Activated naive CD8-positive, alpha-beta T cell treated with anti-CD3 and anti-CD28 coated beads for 36 hours (primary cell): ENCODE measurements at regions not wholly inside any gene's neighbourhood (a gene's known extent, or its start where the extent isn't known, plus 50 kb on each side); places are given as distances from the start of the nearest gene placed in this dataset.
A peak's percentile ranks its signal among the peaks of the same experiment; 100 is the strongest.

Experiments
- DNase-seq: peaks from one replicate; pipeline ENCODE4 v3.0.0; 2021
- H3K27ac Mint-ChIP-seq: one replicate; pipeline ENCODE4 v1.8.0; 2022; ENCODE audit warnings: mild to moderate bottlenecking, moderate library complexity, mixed read lengths
- H3K27me3 Mint-ChIP-seq: one replicate; pipeline ENCODE4 v1.8.0; 2022; ENCODE audit warnings: mild to moderate bottlenecking, mixed read lengths
- H3K36me3 Mint-ChIP-seq: one replicate; pipeline ENCODE4 v1.8.0; 2021; ENCODE audit warnings: mild to moderate bottlenecking, mixed read lengths
- H3K4me1 Mint-ChIP-seq: one replicate; pipeline ENCODE4 v1.8.0; 2021; ENCODE audit warnings: mixed read lengths
- H3K4me3 Mint-ChIP-seq: one replicate; pipeline ENCODE4 v1.8.0; 2022; ENCODE audit warnings: mild to moderate bottlenecking, moderate library complexity, mixed read lengths
- H3K9me3 Mint-ChIP-seq: one replicate; pipeline ENCODE4 v1.8.0; 2022; ENCODE audit warnings: mixed read lengths

- no peak overlapping the region for H3K4me3 Mint-ChIP-seq
- peaks cover 12% of the 10 kb centered on the region for H3K4me1 Mint-ChIP-seq
- H3K27me3 Mint-ChIP-seq: peaks cover 46% of the 10 kb centered on the region
- no peaks in the 10 kb centered on the region for H3K36me3 Mint-ChIP-seq
- no peak overlapping the region for H3K27ac Mint-ChIP-seq
- H3K9me3 Mint-ChIP-seq: no peaks in the 10 kb centered on the region
- DNase-seq: no peak
These were observed 73.4 kb downstream of the KLHDC7A start for GRCh38 chr1:18554099-18554498.

DNA sequence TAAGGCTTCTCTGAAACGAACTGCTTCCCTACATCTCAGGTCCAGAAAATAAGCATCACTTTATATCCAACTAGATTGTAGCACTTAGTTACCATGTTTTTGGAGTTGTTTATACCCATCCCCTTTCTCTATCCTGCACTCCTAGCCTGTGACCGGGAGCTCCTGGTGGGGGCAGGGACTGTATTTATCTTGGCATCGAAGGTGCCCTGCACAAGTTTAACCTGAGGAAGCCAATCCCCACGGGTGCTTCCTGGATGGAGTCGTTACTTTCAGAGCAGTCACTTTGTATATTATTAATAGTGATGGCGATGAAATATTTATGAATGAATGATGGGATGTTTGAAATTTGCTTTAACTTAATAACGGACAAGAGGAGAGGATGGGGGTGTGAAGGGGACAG lies 73.9 kb downstream of the KLHDC7A start:
- H3K27me3 Mint-ChIP-seq: peaks cover 51% of the 10 kb centered on the region
- no peak overlapping the region for H3K27ac Mint-ChIP-seq
- H3K4me1 Mint-ChIP-seq: peaks cover 12% of the 10 kb centered on the region

GRCh38 chr1:18555036-18555435 lies 74.3 kb downstream of the KLHDC7A start:
- Mint-ChIP-seq H3K4me3 (no peak overlapping the region), H3K27ac (no peak overlapping the region), H3K4me1 (peaks cover 12% of the 10 kb centered on the region), H3K9me3 (no peaks in the 10 kb centered on the region), H3K27me3 (peaks cover 55% of the 10 kb centered on the region), H3K36me3 (no peaks in the 10 kb centered on the region)
- DNase-seq: no peak

More for the DNA sequence above, 73.9 kb downstream of the KLHDC7A start:
- no peak for DNase-seq
- H3K9me3 Mint-ChIP-seq: no peaks in the 10 kb centered on the region
- H3K36me3 Mint-ChIP-seq: no peaks in the 10 kb centered on the region
- no peak overlapping the region for H3K4me3 Mint-ChIP-seq

- Mint-ChIP-seq H3K4me3 (no peak overlapping the region), H3K27ac (no peak overlapping the region), H3K9me3 (no peaks in the 10 kb centered on the region), H3K4me1 (peaks cover 12% of the 10 kb centered on the region), H3K36me3 (no peaks in the 10 kb centered on the region), H3K27me3 (peaks cover 68% of the 10 kb centered on the region)
- DNase-seq: no peak
These were observed 74.3 kb upstream of the PAX7 start for GRCh38 chr1:18556364-18556763.

- Mint-ChIP-seq H3K9me3 (no peaks in the 10 kb centered on the region), H3K27ac (no peak overlapping the region), H3K27me3 (peaks cover 75% of the 10 kb centered on the region), H3K4me3 (peak overlapping the region; percentile 27), H3K36me3 (no peaks in the 10 kb centered on the region), H3K4me1 (peaks cover 12% of the 10 kb centered on the region)
- peak; percentile 31 for DNase-seq
These were observed 72.8 kb upstream of the PAX7 start for GRCh38 chr1:18557621-18558465.

DNA sequence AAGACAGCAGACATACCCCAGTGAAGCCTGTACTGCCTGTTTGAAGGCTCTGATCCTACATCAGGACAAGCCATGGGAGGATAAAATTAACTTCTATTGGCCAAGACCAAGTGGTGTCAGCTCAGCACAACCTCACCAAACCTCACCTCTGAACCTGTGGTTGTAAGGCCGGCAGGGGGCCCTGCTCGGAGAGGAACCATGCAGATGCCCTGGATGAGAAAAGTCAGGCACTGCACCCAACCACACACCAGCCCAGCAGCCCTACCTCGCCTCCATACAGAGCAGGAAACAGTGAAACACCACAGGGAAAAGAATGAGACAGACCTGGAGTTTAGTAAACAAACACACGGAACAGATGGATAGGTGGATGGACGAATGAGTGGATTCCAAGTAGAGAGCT lies 70.0 kb upstream of the PAX7 start:
- peaks cover 75% of the 10 kb centered on the region for H3K27me3 Mint-ChIP-seq

GRCh38 chr1:18561967-18562366 lies 68.7 kb upstream of the PAX7 start:
- no peak for DNase-seq
- H3K4me1 Mint-ChIP-seq: peaks cover 12% of the 10 kb centered on the region
- no peak overlapping the region for H3K27ac Mint-ChIP-seq
- H3K4me3 Mint-ChIP-seq: no peak overlapping the region
- H3K9me3 Mint-ChIP-seq: no peaks in the 10 kb centered on the region
- H3K27me3 Mint-ChIP-seq: peaks cover 71% of the 10 kb centered on the region
- no peaks in the 10 kb centered on the region for H3K36me3 Mint-ChIP-seq

More for the DNA sequence above, 70.0 kb upstream of the PAX7 start:
- H3K36me3 Mint-ChIP-seq: no peaks in the 10 kb centered on the region
- H3K9me3 Mint-ChIP-seq: no peaks in the 10 kb centered on the region
- H3K4me3 Mint-ChIP-seq: no peak overlapping the region
- peaks cover 12% of the 10 kb centered on the region for H3K4me1 Mint-ChIP-seq
- DNase-seq: no peak
- no peak overlapping the region for H3K27ac Mint-ChIP-seq

DNA sequence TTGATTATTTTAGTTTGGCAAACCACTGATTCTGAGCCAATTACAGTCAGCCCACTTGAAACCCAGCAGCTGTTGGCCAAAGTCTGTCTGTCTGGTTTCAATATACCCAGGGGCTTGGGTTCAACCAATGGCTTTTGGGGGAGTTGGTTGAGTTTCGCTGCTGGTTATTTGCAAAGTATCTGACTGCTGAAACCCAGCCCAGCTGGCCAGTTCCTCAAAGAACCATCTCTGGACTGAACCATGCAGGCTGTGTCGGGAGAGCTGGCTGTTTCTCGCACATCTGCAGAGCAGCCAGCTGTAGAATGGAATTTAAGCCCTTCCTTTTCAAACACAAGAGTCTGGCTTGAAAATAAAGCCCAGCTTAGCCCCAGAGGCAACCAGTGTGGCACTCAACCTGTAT lies 66.0 kb upstream of the PAX7 start:
- Mint-ChIP-seq H3K4me1 (no peaks in the 10 kb centered on the region), H3K27me3 (peaks cover 53% of the 10 kb centered on the region), H3K9me3 (no peaks in the 10 kb centered on the region), H3K27ac (no peak overlapping the region), H3K36me3 (no peaks in the 10 kb centered on the region), H3K4me3 (no peak overlapping the region)
- no peak for DNase-seq

DNA sequence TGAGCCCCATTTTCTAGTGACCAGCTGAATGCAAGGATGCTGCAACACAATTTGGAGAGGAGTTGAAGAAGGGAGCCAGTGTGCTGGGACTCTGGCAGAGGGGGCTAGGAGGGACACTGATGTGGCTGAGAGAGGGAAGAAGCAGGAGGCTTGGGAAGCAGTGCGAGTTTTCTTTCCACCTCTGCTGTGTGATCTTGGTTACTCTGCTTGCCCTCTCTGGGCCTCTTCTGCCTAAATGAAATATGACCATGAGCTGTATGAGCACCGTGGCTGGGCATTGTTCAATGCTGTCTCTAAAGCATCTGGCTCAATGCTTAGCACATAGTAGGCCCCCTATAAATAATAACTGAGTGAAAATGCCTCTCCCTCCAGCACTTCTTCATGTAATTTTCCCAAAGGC lies 65.3 kb upstream of the PAX7 start:
- H3K27me3 Mint-ChIP-seq: peaks cover 47% of the 10 kb centered on the region
- H3K27ac Mint-ChIP-seq: no peak overlapping the region
- H3K9me3 Mint-ChIP-seq: no peaks in the 10 kb centered on the region

DNA sequence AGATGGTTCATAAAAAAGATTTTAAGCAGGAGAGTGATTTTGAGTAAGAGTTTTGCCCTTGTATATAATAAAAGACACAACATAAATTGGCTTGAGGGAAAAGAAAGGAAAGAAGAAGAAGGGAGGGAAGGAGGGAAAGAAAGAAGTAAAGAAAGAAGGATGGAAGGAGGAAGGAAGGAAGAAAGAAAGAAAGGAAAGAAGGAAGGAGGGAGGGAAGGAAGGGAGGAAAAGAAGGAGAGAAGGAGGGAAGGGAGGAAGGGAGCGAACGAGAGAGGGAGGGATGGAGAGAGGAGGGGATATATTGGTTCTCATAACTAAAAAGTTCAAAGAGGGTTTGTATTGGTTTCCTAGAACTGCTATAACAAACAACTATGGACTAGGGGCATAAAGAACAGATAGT lies 62.2 kb upstream of the PAX7 start:
- H3K27me3 Mint-ChIP-seq: peaks cover 24% of the 10 kb centered on the region
- no peaks in the 10 kb centered on the region for H3K4me1 Mint-ChIP-seq
- H3K4me3 Mint-ChIP-seq: no peak overlapping the region
- H3K9me3 Mint-ChIP-seq: no peaks in the 10 kb centered on the region
- H3K36me3 Mint-ChIP-seq: no peaks in the 10 kb centered on the region
- no peak for DNase-seq
- no peak overlapping the region for H3K27ac Mint-ChIP-seq

More for the DNA sequence above, 65.3 kb upstream of the PAX7 start:
- no peaks in the 10 kb centered on the region for H3K4me1 Mint-ChIP-seq
- no peak overlapping the region for H3K4me3 Mint-ChIP-seq
- DNase-seq: no peak
- no peaks in the 10 kb centered on the region for H3K36me3 Mint-ChIP-seq

DNA sequence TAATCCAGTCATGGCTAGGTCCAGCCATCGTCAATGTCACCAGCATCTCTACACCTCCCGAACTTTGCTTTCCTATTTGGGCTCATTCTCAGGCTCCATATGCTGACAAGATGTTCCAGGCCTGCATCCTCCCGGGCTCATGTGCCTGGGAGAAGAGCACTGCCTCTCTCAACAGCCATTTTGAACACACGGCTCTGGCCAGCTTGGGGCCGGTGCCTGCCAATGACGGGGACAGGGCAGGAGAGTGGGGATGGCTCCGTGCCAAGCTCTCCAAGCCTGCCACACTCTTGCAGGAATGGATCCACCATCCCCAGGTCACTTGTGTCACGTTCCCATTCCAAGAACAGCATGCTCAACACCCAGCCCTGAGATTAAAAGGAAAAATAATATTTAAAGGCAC lies 61.4 kb upstream of the PAX7 start:
- Mint-ChIP-seq H3K4me1 (no peaks in the 10 kb centered on the region), H3K36me3 (no peaks in the 10 kb centered on the region), H3K27ac (no peak overlapping the region), H3K27me3 (peaks cover 19% of the 10 kb centered on the region), H3K4me3 (no peak overlapping the region), H3K9me3 (no peaks in the 10 kb centered on the region)
- DNase-seq: no peak

DNA sequence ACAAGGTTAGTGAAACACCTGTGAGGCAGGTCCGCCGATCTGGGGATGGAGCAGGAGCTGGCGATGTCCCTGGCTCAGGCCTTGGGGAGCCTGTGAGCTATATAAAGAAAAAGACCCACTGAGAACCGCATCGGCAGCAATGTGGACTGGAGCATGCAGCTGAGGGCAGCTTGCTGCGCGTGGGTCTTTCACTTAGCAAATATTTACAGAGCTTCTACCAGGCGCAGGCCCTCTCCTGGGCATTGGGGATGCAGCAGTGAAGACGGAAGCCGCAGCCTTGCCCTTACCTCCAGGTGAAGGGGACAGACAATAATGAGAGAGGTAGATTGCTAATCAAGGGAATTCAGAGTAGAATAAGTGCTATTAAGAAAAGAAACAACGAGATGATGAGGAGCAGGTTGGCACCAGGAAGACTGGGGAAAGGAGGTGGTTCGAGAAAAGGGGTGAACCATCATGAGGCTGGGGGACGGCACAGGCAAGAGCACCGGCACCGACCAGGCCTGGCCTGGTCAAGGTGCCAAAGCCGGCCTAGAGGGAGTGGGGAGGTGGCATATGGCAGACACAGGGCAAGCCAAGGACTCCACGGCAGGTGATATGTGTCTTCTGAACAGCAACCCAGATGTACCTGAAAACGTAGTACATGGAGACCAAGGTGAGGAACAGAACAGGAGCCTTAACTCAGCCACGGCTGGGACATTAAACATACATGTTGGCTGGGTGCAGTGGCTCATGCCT lies 60.7 kb upstream of the PAX7 start:
- H3K4me1 Mint-ChIP-seq: no peaks in the 10 kb centered on the region
- H3K9me3 Mint-ChIP-seq: no peaks in the 10 kb centered on the region
- H3K4me3 Mint-ChIP-seq: no peak overlapping the region
- no peak overlapping the region for H3K27ac Mint-ChIP-seq
- H3K27me3 Mint-ChIP-seq: peaks cover 19% of the 10 kb centered on the region
- no peak for DNase-seq
- no peaks in the 10 kb centered on the region for H3K36me3 Mint-ChIP-seq

- H3K4me1 Mint-ChIP-seq: no peaks in the 10 kb centered on the region
- no peaks in the 10 kb centered on the region for H3K36me3 Mint-ChIP-seq
- no peak for DNase-seq
- H3K27me3 Mint-ChIP-seq: peaks cover 10% of the 10 kb centered on the region
- H3K27ac Mint-ChIP-seq: no peak overlapping the region
- no peak overlapping the region for H3K4me3 Mint-ChIP-seq
- H3K9me3 Mint-ChIP-seq: no peaks in the 10 kb centered on the region
These were observed 59.4 kb upstream of the PAX7 start for GRCh38 chr1:18571275-18571674.

DNA sequence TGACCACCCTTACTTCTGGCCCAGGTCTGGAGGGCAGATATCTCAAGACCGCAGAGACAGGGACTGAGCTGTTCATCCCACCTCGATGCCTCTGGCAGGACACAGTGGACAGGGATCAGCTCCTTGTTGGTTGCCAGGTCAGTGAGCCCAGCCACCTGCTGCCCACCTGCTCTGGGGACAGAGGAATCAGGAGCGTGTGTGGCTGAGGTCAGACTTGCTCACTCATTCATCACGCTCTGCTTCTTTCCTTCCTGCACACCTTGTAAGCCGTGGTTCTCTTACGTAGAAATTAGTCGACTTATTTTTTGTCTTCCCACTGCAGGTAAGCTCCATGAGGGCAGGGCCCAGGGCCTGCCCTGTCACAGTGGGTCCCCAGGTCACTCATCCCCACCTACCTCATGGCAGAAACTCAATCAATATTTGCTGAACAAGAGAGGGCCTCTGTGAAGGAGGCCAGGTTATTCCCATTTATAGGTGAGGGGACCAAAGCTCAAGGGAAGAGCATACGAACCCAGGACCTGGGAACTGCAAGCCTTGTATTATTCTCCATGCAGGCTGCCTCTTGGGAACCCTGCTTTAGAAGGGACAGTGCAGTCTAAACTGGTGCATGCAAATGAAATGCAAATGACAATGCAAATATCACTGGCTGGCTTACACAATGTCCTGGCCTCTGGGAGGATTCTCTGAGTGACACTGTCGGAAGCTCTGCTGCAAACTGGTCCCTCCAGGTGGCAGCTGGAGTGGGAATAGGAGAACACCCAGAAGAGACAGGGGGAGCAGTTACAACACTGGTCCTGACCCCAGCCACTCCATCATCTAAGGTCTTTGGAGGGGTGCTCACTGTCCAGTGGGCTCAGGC lies 58.4 kb upstream of the PAX7 start:
- Mint-ChIP-seq H3K36me3 (no peaks in the 10 kb centered on the region), H3K9me3 (no peaks in the 10 kb centered on the region), H3K4me3 (no peak overlapping the region), H3K27ac (no peak overlapping the region), H3K27me3 (peaks cover 6% of the 10 kb centered on the region), H3K4me1 (no peaks in the 10 kb centered on the region)
- no peak for DNase-seq

GRCh38 chr1:18573170-18573569 lies 57.5 kb upstream of the PAX7 start:
- Mint-ChIP-seq H3K27me3 (peaks cover 4% of the 10 kb centered on the region), H3K9me3 (no peaks in the 10 kb centered on the region), H3K36me3 (no peaks in the 10 kb centered on the region), H3K4me3 (no peak overlapping the region), H3K27ac (no peak overlapping the region), H3K4me1 (no peaks in the 10 kb centered on the region)
- no peak for DNase-seq
